IPS-18c (cell line): ENCODE measurements at regions not wholly inside any gene's neighbourhood (a gene's known extent, or its start where the extent isn't known, plus 50 kb on each side); places are given as distances from the start of the nearest gene placed in this dataset.
"Not testable (repeated sequence)": the region's sequence is repeated elsewhere in the genome, so short reads cannot be mapped to it uniquely, and the experiment has no call there.

Experiments used
- H3K4me3 ChIP-seq: 2 replicates; pipeline ENCODE4 v1.7.0; 2013; ENCODE audit warnings: low read depth, mild to moderate bottlenecking, low read length, moderate library complexity; ENCODE audit not compliant: insufficient read depth
- H3K9me3 ChIP-seq: one replicate; pipeline ENCODE4 v1.6.1; 2013; ENCODE audit warnings: mild to moderate bottlenecking, low read length, moderate library complexity; ENCODE audit not compliant: control insufficient read depth, insufficient read depth

DNA sequence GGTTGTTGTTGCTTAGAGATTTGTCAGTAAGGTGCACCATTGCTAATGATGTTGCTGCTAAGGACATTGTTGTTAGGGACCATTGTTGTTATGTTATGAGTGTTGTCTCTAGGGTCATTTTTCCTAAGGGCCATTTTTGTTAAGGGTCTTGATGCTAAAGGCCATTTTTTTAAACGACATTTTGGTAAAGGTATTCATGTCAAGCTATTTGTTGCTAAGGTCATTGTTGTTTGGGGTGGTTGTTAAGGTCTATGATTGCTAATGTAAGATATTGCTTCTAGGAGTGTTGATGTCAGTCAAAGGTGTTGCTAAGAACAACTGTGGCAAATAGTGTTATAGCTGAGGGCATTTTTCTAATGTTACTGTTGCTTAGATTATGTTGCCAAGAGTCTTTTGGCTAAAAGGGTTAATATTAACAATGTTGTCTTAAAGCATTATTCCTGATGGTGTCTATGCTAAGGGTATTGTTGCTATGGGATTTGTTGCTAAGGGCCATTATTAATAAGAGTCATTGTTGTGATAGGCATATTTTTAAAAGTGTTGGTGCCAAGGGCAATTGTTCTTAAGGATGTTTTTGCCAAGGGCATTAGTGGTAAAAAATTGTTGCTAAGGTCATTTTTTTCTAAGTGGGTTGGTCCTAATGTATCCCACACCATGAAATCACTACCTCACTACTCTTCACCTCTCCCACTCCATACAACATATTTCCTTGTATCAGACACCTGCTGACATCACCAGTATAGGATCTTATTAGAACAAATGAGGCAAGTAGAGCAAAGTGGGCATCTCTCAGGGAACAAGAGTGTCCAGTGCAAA, 56.2 kb downstream of the SPATA31A6 start:
- H3K4me3 ChIP-seq, H3K9me3 ChIP-seq: not testable (repeated sequence)

GRCh38 chr9:42240261-42240579, 56.8 kb downstream of the SPATA31A6 start:
- not testable (repeated sequence) for H3K4me3 ChIP-seq, H3K9me3 ChIP-seq

DNA sequence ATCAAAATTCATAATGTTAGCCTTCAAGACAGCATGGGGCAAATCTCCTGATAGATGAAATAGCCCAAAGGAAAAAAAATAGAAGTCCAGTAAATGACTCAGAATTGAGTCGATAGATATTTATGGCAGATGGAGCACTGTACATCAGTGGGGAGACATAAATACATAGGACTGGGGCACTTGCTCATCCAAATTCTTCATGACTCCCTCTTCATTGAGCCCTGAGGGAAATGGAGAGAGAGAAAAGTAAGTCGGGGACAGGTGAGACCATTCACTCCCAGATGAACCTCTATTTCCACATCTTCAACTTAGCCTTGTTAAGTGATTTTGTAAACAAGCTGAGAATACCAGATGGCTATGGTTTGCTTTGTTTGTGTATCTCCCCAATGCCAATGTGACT, 59.8 kb downstream of the SPATA31A6 start:
- not testable (repeated sequence) for H3K9me3 ChIP-seq

DNA sequence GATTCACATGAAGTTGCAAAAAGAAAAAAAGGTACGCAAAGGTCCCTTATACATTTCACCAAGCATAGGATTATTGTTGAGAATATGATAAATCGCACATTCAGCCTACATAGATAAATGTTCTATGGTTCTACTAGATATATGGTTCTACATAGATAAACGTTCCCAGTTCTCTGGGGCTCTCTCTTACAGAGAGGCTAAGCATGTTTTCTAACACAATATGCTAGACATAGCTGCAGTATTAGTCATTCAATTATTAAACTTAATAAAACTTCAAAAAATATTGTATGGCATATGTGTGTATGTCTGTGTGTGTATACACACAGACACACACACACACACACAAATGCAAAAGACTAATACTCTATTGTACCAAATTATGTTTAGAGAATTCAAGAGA, 60.4 kb downstream of the SPATA31A6 start:
- H3K9me3 ChIP-seq, H3K4me3 ChIP-seq: not testable (repeated sequence)

More for the DNA sequence above, 59.8 kb downstream of the SPATA31A6 start:
- H3K4me3 ChIP-seq, result not testable (repeated sequence)

DNA sequence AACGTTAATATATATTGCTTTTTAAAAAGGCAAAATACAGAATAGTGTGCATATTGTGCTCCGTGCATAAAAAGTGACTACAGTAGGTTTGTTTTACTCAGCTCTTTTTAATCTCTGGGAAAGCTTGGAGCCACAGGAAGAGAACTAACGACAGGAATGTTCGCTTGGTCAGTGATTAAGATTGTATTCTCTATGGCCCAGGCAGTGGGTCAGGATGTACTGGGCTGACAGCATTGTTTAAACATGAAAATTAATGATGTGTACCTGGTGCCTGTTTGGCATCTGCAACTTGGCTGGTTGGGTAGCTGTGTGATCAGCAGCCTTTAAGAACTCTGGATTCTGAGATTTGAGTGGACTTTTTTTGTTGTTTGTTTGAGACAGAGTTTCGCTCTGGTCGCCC, 85.3 kb downstream of the SPATA31A6 start:
- H3K9me3 ChIP-seq, H3K4me3 ChIP-seq: not testable (repeated sequence)

- H3K4me3 ChIP-seq, H3K9me3 ChIP-seq: not testable (repeated sequence)
Measured at GRCh38 chr9:42269171-42269570, 85.7 kb downstream of the SPATA31A6 start.

- not testable (repeated sequence) for H3K4me3 ChIP-seq, H3K9me3 ChIP-seq
Measured at GRCh38 chr9:42273191-42273590, 89.7 kb downstream of the SPATA31A6 start.

DNA sequence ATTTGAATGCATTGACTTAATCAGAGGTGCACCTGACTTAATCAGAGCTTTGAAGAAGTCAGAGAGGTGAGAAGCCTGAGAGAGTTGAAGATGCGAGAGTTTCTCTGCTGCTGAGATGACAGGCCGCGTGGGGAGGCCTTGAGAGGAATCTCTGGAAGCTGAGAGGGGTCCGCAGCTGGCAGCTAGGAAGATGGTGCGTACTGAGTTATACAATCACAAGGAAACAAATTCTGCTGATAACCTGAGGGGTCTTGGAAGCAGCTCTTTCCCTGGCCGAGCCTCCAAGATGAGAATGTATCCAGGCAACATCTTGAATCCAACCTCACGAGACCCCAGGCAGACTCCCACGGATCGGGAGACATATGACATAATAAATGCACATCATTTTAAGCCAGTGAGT, 91.7 kb downstream of the SPATA31A6 start:
- no peak overlapping the region for H3K4me3 ChIP-seq
- H3K9me3 ChIP-seq, result peaks cover 2% of the 10 kb centered on the region

DNA sequence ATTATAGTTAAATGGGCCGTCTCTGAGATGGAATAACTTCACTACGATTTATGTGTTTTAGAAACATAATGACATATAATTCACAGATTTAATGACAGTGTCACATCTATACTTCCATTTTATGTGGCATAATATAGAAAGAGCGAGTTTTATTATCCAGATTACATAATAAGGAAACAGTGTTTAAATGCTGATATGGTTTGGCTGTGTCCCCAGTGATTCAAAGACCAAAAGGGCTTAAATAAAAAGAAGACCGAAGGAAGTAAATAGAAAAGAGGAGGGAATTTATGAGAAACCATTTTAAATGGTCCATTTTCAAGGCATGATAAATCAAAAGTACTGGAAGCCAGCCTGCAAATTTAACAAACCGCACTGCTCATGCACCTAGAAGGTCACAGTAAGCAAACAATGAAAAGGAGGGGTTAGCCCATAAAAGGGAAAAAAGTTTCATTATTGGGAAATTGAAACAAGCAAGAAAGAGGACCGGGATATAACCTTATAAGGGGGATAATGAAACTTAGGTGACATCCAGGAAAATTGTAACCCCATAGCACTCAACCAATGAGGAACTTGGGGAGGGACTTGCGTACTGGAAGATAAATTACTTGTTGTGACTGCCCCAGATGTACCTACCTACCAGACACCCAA, 99.2 kb downstream of the SPATA31A6 start:
- H3K4me3 ChIP-seq, H3K9me3 ChIP-seq: not testable (repeated sequence)

GRCh38 chr9:42283179-42283543, 99.7 kb downstream of the SPATA31A6 start:
- H3K4me3 ChIP-seq, result not testable (repeated sequence)

DNA sequence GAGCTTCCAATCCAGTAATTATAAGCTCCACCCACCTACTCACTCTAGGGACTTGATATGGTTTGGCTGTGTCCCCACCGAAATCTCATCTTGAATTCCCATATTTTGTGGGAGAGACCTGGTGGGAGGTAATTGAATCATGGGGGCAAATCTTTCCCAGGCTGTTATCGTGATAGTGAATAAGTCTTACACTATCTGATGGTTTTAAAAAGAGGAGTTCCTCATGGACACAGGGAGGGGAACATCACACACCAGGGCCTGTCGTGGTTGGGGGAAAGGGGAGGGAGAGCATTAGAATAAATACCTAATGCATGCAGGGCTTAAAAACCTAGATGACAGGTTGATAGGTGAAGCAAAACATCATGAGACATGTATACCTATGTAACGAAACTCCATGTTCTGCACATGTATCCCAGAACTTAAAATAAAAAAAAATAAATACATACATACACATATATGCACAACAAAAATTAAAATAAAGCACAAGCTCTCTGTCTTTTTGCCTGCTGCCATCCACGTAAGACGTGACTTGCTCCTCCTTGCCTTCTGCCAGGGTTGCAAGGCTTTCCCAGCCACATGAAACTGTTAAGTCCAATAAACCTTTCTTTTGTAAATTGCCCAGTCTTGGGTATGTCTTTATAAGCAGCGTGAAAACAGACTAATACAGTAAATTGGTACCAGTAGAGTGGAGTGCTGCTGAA, 102.8 kb downstream of the SPATA31A6 start:
- not testable (repeated sequence) for H3K4me3 ChIP-seq, H3K9me3 ChIP-seq

More at GRCh38 chr9:42283179-42283543, 99.7 kb downstream of the SPATA31A6 start:
- not testable (repeated sequence) for H3K9me3 ChIP-seq

DNA sequence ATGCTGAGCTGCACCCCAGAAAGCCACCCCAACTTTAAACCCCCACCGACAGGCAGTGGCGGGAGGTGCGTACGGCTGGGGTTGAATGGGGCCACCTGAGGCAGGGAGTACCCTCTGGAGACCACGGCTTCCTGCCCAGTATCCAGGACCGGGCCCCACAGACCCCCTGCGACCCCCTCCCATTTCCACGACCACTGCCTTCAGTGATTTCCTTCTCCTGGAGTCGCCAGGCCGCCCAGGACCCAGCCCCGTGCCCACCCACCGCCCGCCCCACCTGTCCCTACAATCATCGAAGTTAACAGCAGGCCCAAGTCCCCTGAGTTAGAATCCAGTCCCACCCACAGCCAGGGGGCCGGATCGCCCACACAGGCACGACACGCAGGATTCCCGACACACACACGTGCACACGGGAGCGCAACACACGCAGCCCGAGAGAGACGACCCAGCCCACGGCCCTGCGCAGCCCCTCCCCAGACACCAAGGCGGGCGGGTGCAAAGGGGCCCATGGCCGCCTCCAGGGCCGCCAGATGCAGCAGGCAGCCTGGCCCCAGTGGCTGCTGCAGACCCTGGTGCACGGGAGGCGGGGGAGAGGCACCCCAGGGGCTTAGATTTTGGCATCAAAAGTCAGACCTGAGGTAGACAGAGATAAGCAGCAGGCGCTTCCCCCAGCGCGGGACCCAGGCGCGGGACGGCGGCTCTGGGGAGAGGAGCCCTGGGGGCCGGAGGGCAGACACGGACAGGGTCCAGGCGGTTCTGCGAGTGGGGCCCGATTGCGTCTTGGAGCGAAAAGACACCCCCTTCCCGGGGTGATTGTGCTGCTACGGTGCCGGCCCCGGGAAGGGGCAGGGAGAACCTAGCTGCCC, 104.8 kb downstream of the SPATA31A6 start:
- H3K4me3 ChIP-seq, H3K9me3 ChIP-seq: not testable (repeated sequence)

GRCh38 chr9:42288865-42289229, 105.4 kb downstream of the SPATA31A6 start:
- H3K4me3 ChIP-seq, H3K9me3 ChIP-seq: not testable (repeated sequence)

DNA sequence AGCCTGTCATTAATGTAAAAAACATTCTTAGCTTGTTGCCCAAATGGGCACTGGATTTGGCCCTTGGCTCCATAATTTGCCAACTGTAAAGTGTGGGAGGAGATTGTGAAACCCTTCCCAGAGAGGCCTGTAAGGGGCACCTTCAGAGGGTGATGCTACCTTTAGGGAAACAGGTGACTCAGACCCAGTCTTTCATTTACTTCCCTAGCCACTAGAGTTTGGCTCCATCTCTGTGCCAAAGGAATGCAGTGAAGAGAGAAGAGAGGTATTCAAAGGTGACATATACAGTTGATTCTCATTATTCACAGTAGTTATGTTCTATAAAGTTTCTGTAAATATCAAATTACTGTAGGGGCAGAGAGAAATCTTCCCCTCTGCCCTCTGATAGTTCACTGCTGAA, 116.7 kb downstream of the SPATA31A6 start:
- H3K4me3 ChIP-seq, H3K9me3 ChIP-seq: not testable (repeated sequence)

GRCh38 chr9:42306625-42307024, 123.2 kb downstream of the SPATA31A6 start:
- H3K9me3 ChIP-seq, H3K4me3 ChIP-seq: not testable (repeated sequence)

GRCh38 chr9:42307449-42307848, 124.0 kb downstream of the SPATA31A6 start:
- H3K9me3 ChIP-seq, H3K4me3 ChIP-seq: not testable (repeated sequence)

- not testable (repeated sequence) for H3K4me3 ChIP-seq
Measured at GRCh38 chr9:42310972-42311371, 127.5 kb downstream of the SPATA31A6 start.

GRCh38 chr9:42316026-42316425, 132.6 kb downstream of the SPATA31A6 start:
- not testable (repeated sequence) for H3K9me3 ChIP-seq, H3K4me3 ChIP-seq

More at GRCh38 chr9:42310972-42311371, 127.5 kb downstream of the SPATA31A6 start:
- H3K9me3 ChIP-seq, result not testable (repeated sequence)
